ENCODE measurements at regions not wholly inside any gene's neighbourhood (a gene's known extent, or its start where the extent isn't known, plus 50 kb on each side); places are given as distances from the start of the nearest gene placed in this dataset.

- no peak for ATAC-seq
Measured at GRCh38 chr5:20077186-20077585, 89.2 kb upstream of the CDH18 start.

DNA sequence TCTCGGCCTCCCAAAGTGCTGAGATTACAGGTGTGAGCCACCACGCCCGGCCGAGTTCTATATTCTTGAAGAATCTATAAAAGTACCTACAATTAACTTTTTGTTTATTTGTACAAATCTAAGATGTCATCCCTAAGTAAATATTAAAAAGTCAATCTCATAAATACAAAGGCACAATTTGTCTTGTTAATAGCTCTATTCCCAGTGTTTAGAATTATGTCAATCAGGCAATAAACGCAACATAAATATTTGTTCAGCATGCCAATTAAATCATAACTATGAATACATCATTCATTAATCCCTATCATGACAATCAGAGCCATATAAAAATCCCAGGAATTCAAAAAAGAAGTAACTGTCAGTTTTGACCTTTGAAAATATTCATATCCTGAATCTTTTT, 68.9 kb upstream of the CDH18 start:
- no peaks in the 10 kb centered on the region for H3K27me3 ChIP-seq
- intact Hi-C loops (cut with DNase I): no loop called here
- H3K4me3 ChIP-seq: no peak overlapping the region
- no peaks in the 10 kb centered on the region for H3K9me3 ChIP-seq
- no peak overlapping the region for H3K27ac ChIP-seq
- DNase-seq (no peak), ATAC-seq (no peak)
- H3K4me1 ChIP-seq: no peaks in the 10 kb centered on the region
- TF ChIP-seq CTCF (IDR thresholded peaks at IDR 0.05): no peak
- TF ChIP-seq POLR2A (IDR thresholded peaks at IDR 0.05): no peak
- 89 to 92% methylated on average over 5 of the region's 5 CpGs for WGBS, 2 donors
- H3K36me3 ChIP-seq (replicated peaks in 1 of 2; ENCODE audit: insufficient read depth in 1 of 2, low read depth in 2 of 2): no peaks in the 10 kb centered on the region

More at GRCh38 chr5:20077186-20077585, 89.2 kb upstream of the CDH18 start:
- Histone ChIP-seq H3K27ac (no peak overlapping the region), H3K4me3 (no peak overlapping the region), H3K9me3 (no peaks in the 10 kb centered on the region), H3K4me1 (no peaks in the 10 kb centered on the region), H3K36me3 (replicated peaks in 1 of 2; ENCODE audit: insufficient read depth in 1 of 2, low read depth in 2 of 2) (no peaks in the 10 kb centered on the region), H3K27me3 (no peaks in the 10 kb centered on the region)
- TF ChIP-seq CTCF (IDR thresholded peaks at IDR 0.05) (no peak), POLR2A (IDR thresholded peaks at IDR 0.05) (no peak)
- DNase-seq: no peak
- WGBS, 2 donors: 79 to 82% methylated on average over 2 of the region's 2 CpGs
- intact Hi-C loops (cut with DNase I): no loop called here

DNA sequence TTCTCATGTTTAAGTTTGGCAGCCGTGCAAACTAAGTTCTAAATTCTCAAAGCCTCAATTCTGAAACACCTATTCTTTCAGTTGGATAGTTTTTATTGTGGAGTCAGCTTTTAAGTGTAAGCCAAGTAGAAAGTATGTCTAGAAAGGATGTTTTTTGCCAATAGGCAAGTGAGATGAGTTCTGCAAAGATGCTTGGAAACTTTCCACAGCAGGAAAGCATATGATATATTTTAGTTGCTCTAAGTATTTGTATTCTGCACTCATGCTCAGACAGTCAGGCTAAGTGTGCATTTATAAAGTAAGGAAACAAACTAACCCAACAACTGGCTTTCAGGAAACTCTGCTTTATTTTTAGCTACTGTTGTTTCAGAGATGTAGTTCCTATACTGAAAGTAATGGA, 67.3 kb upstream of the CDH18 start:
- 81 to 91% methylated on average over 1 of the region's 1 CpG for WGBS, 2 donors
- no peaks in the 10 kb centered on the region for H3K9me3 ChIP-seq
- no peaks in the 10 kb centered on the region for H3K4me1 ChIP-seq
- intact Hi-C loops (cut with DNase I): no loop called here
- no peaks in the 10 kb centered on the region for H3K36me3 ChIP-seq (replicated peaks in 1 of 2; ENCODE audit: insufficient read depth in 1 of 2, low read depth in 2 of 2)
- H3K4me3 ChIP-seq: no peak overlapping the region
- DNase-seq (no peak), ATAC-seq (no peak)
- no peak overlapping the region for H3K27ac ChIP-seq
- H3K27me3 ChIP-seq: no peaks in the 10 kb centered on the region
- no peak for TF ChIP-seq POLR2A (IDR thresholded peaks at IDR 0.05)
- no peak for TF ChIP-seq CTCF (IDR thresholded peaks at IDR 0.05)

DNA sequence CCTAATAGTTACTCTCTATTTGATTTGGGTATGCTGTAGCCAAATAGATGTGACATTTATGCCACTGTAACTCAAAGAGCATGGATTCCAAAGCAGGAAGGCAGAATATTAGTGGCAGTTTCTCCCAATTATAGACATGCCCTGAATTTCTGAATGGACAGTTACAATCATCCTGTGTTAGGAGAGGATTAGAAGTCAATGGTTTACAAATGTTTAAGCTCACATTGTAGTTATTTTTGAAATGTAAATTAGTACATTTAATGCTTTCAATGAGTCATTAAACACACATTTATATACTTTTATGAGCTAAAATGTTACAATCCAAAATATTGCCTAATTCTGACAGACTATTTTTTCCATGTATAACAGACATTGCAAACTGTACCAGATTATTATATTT, 62.3 kb upstream of the CDH18 start:
- TF ChIP-seq CTCF (IDR thresholded peaks at IDR 0.05) (no peak), POLR2A (IDR thresholded peaks at IDR 0.05) (no peak)
- H3K27me3 ChIP-seq: no peaks in the 10 kb centered on the region
- H3K9me3 ChIP-seq: no peaks in the 10 kb centered on the region
- intact Hi-C loops (cut with DNase I): no loop called here
- ATAC-seq: no peak
- DNase-seq: no peak
- H3K36me3 ChIP-seq (replicated peaks in 1 of 2; ENCODE audit: insufficient read depth in 1 of 2, low read depth in 2 of 2): no peaks in the 10 kb centered on the region
- H3K4me1 ChIP-seq: no peaks in the 10 kb centered on the region
- H3K27ac ChIP-seq: no peak overlapping the region
- no peak overlapping the region for H3K4me3 ChIP-seq

GRCh38 chr5:20044460-20044859, 56.5 kb upstream of the CDH18 start:
- Histone ChIP-seq H3K4me1 (no peaks in the 10 kb centered on the region), H3K9me3 (no peaks in the 10 kb centered on the region), H3K27me3 (no peaks in the 10 kb centered on the region), H3K4me3 (no peak overlapping the region), H3K36me3 (replicated peaks in 1 of 2; ENCODE audit: insufficient read depth in 1 of 2, low read depth in 2 of 2) (no peaks in the 10 kb centered on the region), H3K27ac (no peak overlapping the region)
- TF ChIP-seq POLR2A (IDR thresholded peaks at IDR 0.05) (no peak), CTCF (IDR thresholded peaks at IDR 0.05) (no peak)
- intact Hi-C loops (cut with DNase I): no loop called here
- DNase-seq: no peak
- no peak for ATAC-seq
